ENCODE measurements at regions not wholly inside any gene's neighbourhood (a gene's known extent, or its start where the extent isn't known, plus 50 kb on each side); places are given as distances from the start of the nearest gene placed in this dataset.

DNA sequence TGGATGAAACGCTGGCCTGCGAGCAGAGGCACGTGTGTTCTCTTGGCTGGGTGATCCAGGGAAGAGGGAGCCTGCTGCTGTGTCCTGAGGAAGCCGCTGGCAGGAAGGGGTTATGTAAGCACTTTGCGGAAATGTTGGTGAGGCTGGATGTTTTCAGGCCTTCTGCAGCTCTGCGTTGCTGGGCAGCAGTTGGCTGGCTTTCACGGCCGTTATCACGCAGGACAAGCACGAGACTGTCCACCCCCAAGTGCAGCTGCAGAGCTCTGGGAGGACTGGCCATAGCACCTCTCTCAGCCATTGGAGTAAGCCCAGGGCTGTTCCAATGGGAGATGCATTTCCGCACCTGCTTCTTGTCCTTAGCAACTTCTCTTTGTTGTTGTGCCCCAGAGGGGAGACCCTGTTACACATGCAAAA is 146.9 kb upstream of the SOX21 start:
- ChIA-PET CTCF (no interaction called here), POLR2A (no interaction called here)
- TF ChIP-seq ZNF558 (tag by site-specific recombination; IDR thresholded peaks at IDR 0.05) = no peak
- no peak for TF ChIP-seq ZNF311 (tag by site-specific recombination; IDR thresholded peaks at IDR 0.05; ENCODE audit: borderline replicate concordance)
- TF ChIP-seq, protein P1, sequence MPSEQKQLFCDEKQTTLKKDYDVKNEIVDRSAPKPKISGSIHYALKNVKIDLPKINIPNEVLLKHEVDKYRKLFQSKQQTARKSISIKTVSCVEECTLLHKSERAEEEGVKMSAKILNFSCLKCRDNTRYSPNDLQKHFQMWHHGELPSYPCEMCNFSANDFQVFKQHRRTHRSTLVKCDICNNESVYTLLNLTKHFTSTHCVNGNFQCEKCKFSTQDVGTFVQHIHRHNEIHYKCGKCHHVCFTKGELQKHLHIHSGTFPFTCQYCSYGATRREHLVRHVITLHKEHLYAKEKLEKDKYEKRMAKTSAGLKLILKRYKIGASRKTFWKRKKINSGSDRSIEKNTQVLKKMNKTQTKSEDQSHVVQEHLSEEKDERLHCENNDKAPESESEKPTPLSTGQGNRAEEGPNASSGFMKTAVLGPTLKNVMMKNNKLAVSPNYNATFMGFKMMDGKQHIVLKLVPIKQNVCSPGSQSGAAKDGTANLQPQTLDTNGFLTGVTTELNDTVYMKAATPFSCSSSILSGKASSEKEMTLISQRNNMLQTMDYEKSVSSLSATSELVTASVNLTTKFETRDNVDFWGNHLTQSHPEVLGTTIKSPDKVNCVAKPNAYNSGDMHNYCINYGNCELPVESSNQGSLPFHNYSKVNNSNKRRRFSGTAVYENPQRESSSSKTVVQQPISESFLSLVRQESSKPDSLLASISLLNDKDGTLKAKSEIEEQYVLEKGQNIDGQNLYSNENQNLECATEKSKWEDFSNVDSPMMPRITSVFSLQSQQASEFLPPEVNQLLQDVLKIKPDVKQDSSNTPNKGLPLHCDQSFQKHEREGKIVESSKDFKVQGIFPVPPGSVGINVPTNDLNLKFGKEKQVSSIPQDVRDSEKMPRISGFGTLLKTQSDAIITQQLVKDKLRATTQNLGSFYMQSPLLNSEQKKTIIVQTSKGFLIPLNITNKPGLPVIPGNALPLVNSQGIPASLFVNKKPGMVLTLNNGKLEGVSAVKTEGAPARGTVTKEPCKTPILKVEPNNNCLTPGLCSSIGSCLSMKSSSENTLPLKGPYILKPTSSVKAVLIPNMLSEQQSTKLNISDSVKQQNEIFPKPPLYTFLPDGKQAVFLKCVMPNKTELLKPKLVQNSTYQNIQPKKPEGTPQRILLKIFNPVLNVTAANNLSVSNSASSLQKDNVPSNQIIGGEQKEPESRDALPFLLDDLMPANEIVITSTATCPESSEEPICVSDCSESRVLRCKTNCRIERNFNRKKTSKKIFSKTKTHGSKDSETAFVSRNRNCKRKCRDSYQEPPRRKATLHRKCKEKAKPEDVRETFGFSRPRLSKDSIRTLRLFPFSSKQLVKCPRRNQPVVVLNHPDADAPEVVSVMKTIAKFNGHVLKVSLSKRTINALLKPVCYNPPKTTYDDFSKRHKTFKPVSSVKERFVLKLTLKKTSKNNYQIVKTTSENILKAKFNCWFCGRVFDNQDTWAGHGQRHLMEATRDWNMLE (tag by site-specific recombination; conservative IDR thresholded peaks at IDR 0.05; ENCODE audit: low read depth) = no peak
- no peak for TF ChIP-seq ZBTB8A (tag by site-specific recombination; IDR thresholded peaks at IDR 0.05)
- H3K9me3 ChIP-seq (ENCODE audit: control insufficient read depth, insufficient read depth, low read depth, low read length) = no peaks in the 10 kb centered on the region
- H3K36me3 ChIP-seq (ENCODE audit: control insufficient read depth in 2 of 2, insufficient read depth in 1 of 2, low read length in 2 of 2) = no peaks in the 10 kb centered on the region
- no peak overlapping the region for H3K27ac ChIP-seq (ENCODE audit: extremely low read depth, low read depth, low read length)
- no peaks in the 10 kb centered on the region for H3K4me1 ChIP-seq (ENCODE audit: control insufficient read depth, insufficient read depth, low read length)
- no peak overlapping the region for H3K4me3 ChIP-seq (ENCODE audit: low read depth, low read length)

DNA sequence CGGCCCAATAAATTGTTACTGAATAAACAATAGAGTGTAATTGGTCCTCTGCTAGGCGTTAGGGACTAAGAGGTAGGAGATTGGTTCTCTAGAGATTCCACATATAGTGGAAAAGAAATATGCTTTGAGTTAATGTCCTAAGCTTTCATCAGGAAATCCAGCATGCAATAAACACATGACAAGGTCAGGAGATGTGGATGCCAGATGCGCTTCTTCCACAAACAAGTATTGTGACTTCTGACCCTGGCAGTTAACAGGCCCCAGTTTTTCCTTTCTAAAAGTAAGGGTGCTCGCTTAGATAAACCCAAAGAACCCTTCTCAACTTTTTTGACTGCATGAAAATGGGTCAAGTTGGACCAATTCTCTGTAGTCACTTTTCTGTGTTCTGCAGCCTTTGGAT is 146.5 kb upstream of the SOX21 start:
- Histone ChIP-seq H3K36me3 (ENCODE audit: control insufficient read depth in 2 of 2, insufficient read depth in 1 of 2, low read length in 2 of 2) (no peaks in the 10 kb centered on the region), H3K4me3 (ENCODE audit: low read depth, low read length) (no peak overlapping the region), H3K27ac (ENCODE audit: extremely low read depth, low read depth, low read length) (no peak overlapping the region), H3K4me1 (ENCODE audit: control insufficient read depth, insufficient read depth, low read length) (no peaks in the 10 kb centered on the region), H3K9me3 (ENCODE audit: control insufficient read depth, insufficient read depth, low read depth, low read length) (no peaks in the 10 kb centered on the region)
- TF ChIP-seq ZNF433 (tag by site-specific recombination; IDR thresholded peaks at IDR 0.05; ENCODE audit: low read depth) = no peak
- no peak for TF ChIP-seq ZBTB48 (tag by site-specific recombination; IDR thresholded peaks at IDR 0.05)
- TF ChIP-seq, protein P2, sequence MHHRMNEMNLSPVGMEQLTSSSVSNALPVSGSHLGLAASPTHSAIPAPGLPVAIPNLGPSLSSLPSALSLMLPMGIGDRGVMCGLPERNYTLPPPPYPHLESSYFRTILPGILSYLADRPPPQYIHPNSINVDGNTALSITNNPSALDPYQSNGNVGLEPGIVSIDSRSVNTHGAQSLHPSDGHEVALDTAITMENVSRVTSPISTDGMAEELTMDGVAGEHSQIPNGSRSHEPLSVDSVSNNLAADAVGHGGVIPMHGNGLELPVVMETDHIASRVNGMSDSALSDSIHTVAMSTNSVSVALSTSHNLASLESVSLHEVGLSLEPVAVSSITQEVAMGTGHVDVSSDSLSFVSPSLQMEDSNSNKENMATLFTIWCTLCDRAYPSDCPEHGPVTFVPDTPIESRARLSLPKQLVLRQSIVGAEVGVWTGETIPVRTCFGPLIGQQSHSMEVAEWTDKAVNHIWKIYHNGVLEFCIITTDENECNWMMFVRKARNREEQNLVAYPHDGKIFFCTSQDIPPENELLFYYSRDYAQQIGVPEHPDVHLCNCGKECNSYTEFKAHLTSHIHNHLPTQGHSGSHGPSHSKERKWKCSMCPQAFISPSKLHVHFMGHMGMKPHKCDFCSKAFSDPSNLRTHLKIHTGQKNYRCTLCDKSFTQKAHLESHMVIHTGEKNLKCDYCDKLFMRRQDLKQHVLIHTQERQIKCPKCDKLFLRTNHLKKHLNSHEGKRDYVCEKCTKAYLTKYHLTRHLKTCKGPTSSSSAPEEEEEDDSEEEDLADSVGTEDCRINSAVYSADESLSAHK (tag by site-specific recombination; IDR thresholded peaks at IDR 0.05) = no peak
- no peak for TF ChIP-seq ZNF239 (tag by site-specific recombination; IDR thresholded peaks at IDR 0.05)
- TF ChIP-seq, protein P3, sequence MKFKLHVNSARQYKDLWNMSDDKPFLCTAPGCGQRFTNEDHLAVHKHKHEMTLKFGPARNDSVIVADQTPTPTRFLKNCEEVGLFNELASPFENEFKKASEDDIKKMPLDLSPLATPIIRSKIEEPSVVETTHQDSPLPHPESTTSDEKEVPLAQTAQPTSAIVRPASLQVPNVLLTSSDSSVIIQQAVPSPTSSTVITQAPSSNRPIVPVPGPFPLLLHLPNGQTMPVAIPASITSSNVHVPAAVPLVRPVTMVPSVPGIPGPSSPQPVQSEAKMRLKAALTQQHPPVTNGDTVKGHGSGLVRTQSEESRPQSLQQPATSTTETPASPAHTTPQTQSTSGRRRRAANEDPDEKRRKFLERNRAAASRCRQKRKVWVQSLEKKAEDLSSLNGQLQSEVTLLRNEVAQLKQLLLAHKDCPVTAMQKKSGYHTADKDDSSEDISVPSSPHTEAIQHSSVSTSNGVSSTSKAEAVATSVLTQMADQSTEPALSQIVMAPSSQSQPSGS (tag by site-specific recombination; IDR thresholded peaks at IDR 0.05; ENCODE audit: low read depth) = no peak
- ChIA-PET POLR2A (no interaction called here), CTCF (no interaction called here)

DNA sequence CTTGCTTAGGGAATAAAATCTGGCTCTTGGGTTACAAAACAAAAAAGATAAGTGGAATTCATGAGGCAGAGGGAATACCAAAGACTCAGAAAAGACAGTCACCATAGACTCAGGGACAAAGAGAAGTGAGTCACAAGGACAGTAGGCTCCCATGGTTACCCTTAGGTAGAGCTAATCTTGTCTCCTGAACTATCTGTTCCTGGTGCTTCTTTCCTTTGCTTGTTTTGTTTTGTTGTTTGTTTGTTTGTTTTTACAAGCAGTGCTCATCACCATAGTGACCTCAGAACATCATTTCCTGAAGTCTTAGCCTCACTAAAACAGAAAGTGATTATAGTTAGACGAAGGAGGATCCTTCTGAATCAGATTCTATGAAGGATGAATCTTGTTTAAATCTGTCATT is 142.3 kb upstream of the SOX21 start:
- TF ChIP-seq ZNF214 (tag by site-specific recombination; IDR thresholded peaks at IDR 0.05; ENCODE audit: borderline replicate concordance) = no peak
- TF ChIP-seq ZNF623 (tag by site-specific recombination; IDR thresholded peaks at IDR 0.05) = no peak
- TF ChIP-seq BCL11B (tag by site-specific recombination; IDR thresholded peaks at IDR 0.05; ENCODE audit: low read depth) = no peak
- TF ChIP-seq, protein P4, sequence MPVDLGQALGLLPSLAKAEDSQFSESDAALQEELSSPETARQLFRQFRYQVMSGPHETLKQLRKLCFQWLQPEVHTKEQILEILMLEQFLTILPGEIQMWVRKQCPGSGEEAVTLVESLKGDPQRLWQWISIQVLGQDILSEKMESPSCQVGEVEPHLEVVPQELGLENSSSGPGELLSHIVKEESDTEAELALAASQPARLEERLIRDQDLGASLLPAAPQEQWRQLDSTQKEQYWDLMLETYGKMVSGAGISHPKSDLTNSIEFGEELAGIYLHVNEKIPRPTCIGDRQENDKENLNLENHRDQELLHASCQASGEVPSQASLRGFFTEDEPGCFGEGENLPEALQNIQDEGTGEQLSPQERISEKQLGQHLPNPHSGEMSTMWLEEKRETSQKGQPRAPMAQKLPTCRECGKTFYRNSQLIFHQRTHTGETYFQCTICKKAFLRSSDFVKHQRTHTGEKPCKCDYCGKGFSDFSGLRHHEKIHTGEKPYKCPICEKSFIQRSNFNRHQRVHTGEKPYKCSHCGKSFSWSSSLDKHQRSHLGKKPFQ (tag by site-specific recombination; IDR thresholded peaks at IDR 0.05) = no peak
- Histone ChIP-seq H3K4me1 (ENCODE audit: control insufficient read depth, insufficient read depth, low read length) (no peaks in the 10 kb centered on the region), H3K9me3 (ENCODE audit: control insufficient read depth, insufficient read depth, low read depth, low read length) (no peaks in the 10 kb centered on the region), H3K36me3 (ENCODE audit: control insufficient read depth in 2 of 2, insufficient read depth in 1 of 2, low read length in 2 of 2) (no peaks in the 10 kb centered on the region), H3K4me3 (ENCODE audit: low read depth, low read length) (no peak overlapping the region), H3K27ac (ENCODE audit: extremely low read depth, low read depth, low read length) (no peak overlapping the region)
- CTCF ChIA-PET = no interaction called here
- POLR2A ChIA-PET = no interaction called here

All from HEK293 (cell line).